ENCODE measurements at regions not wholly inside any gene's neighbourhood (a gene's known extent, or its start where the extent isn't known, plus 50 kb on each side); places are given as distances from the start of the nearest gene placed in this dataset.
"Not testable (repeated sequence)": the region's sequence is repeated elsewhere in the genome, so short reads cannot be mapped to it uniquely, and the experiment has no call there.

DNA sequence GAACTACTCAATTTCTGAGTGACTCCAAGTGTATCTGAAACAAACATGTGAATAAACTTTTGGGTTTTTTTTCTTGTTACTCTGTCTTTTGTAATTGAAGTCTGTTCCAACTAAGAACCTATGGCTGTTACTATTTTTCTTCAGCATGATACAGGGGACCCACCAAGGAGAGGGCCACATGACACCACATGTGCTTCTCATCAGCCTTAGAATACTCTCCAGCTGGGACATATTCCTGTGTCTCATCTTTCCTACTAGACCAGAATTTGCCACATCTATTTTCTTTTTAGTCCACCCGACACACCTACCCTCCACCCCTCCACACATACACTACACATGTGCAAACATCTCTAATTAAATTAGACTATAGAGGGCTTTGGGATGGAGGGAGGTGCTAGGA is 191.7 kb upstream of the NDUFV2 start:
- intact Hi-C loops (cut with DNase I; ENCODE audit: low total_unique reads) (no loop called here), in situ Hi-C loops (cut with MboI; ENCODE audit: low pct_ligation_motif_present in 1 of 4, low pct_unique_long_range_greater_than_20kb in 1 of 4, low sequenced_read_pairs in 3 of 4) (no loop called here)
- 80 to 83% methylated on average over 1 of the region's 1 CpG for WGBS, 2 donors (ENCODE audit: low coverage in 1 of 2)
- Histone ChIP-seq H3K27ac (no peak overlapping the region), H3K36me3 (no peaks in the 10 kb centered on the region), H3K9me3 (no peaks in the 10 kb centered on the region), H3K27me3 (no peaks in the 10 kb centered on the region), H3K4me3 (no peak overlapping the region), H3K4me1 (no peaks in the 10 kb centered on the region)
- DNase-seq: no peak
- TF ChIP-seq POLR2AphosphoS5 (IDR thresholded peaks at IDR 0.05) (no peak), POLR2A (IDR thresholded peaks at IDR 0.05) (no peak), EP300 (IDR thresholded peaks at IDR 0.05; ENCODE audit: low read depth) (no peak)
- TF ChIP-seq, protein P1, sequence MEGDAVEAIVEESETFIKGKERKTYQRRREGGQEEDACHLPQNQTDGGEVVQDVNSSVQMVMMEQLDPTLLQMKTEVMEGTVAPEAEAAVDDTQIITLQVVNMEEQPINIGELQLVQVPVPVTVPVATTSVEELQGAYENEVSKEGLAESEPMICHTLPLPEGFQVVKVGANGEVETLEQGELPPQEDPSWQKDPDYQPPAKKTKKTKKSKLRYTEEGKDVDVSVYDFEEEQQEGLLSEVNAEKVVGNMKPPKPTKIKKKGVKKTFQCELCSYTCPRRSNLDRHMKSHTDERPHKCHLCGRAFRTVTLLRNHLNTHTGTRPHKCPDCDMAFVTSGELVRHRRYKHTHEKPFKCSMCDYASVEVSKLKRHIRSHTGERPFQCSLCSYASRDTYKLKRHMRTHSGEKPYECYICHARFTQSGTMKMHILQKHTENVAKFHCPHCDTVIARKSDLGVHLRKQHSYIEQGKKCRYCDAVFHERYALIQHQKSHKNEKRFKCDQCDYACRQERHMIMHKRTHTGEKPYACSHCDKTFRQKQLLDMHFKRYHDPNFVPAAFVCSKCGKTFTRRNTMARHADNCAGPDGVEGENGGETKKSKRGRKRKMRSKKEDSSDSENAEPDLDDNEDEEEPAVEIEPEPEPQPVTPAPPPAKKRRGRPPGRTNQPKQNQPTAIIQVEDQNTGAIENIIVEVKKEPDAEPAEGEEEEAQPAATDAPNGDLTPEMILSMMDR (IDR thresholded peaks at IDR 0.05): no peak

DNA sequence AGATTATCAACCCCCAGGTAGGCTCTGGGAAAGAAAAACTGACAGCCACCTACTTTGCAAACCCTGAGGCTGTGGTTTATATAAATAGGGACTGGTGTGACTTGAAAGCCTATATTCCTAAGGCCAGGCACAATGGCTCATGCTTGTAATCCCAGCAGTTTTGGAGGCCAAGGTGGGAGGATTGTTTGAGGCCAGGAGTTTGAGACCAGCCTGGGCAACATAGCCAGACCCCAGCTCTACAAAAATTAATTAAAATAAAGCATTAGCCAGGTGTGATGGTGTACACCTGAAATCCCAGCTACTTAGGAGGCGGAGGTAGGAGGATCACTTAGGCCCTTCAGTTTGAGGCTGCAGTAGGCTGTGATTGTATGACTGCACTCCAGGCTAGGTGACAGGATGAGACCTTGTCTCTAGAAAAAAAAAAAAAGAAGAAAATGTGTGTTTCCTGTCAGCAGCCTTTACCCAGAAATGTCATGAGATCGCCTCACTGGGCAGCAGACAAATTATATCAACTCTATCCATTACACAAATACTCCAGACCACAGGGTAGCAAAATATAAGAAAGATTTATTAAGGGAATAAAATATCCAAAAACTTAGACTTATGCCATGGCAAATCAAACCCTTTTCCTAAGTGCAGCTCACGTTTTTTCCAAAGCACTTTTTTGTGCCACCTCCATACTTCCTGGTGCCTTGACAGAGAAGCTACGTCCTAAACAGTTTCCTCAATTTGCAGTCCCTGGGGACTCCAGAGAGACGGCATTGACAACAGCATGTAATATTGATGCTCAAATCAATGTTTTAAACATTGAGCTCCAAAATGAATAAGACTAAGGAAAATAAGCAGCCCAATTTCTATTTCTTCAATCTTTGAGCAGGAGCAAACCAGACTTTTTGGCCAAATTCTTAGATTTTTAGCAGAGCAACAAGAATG is 190.8 kb upstream of the NDUFV2 start:
- no peak overlapping the region for H3K4me3 ChIP-seq
- no peak overlapping the region for H3K27ac ChIP-seq
- 81 to 89% methylated on average over 5 of the region's 5 CpGs for WGBS, 2 donors (ENCODE audit: low coverage in 1 of 2)
- no peaks in the 10 kb centered on the region for H3K9me3 ChIP-seq
- no peaks in the 10 kb centered on the region for H3K36me3 ChIP-seq
- no peaks in the 10 kb centered on the region for H3K27me3 ChIP-seq
- DNase-seq: no peak
- intact Hi-C loops (cut with DNase I; ENCODE audit: low total_unique reads) (no loop called here), in situ Hi-C loops (cut with MboI; ENCODE audit: low pct_ligation_motif_present in 1 of 4, low pct_unique_long_range_greater_than_20kb in 1 of 4, low sequenced_read_pairs in 3 of 4) (no loop called here)
- TF ChIP-seq POLR2A (IDR thresholded peaks at IDR 0.05) (no peak), POLR2AphosphoS5 (IDR thresholded peaks at IDR 0.05) (no peak), EP300 (IDR thresholded peaks at IDR 0.05; ENCODE audit: low read depth) (no peak)
- TF ChIP-seq, protein P1 (IDR thresholded peaks at IDR 0.05): no peak
- H3K4me1 ChIP-seq: no peaks in the 10 kb centered on the region

DNA sequence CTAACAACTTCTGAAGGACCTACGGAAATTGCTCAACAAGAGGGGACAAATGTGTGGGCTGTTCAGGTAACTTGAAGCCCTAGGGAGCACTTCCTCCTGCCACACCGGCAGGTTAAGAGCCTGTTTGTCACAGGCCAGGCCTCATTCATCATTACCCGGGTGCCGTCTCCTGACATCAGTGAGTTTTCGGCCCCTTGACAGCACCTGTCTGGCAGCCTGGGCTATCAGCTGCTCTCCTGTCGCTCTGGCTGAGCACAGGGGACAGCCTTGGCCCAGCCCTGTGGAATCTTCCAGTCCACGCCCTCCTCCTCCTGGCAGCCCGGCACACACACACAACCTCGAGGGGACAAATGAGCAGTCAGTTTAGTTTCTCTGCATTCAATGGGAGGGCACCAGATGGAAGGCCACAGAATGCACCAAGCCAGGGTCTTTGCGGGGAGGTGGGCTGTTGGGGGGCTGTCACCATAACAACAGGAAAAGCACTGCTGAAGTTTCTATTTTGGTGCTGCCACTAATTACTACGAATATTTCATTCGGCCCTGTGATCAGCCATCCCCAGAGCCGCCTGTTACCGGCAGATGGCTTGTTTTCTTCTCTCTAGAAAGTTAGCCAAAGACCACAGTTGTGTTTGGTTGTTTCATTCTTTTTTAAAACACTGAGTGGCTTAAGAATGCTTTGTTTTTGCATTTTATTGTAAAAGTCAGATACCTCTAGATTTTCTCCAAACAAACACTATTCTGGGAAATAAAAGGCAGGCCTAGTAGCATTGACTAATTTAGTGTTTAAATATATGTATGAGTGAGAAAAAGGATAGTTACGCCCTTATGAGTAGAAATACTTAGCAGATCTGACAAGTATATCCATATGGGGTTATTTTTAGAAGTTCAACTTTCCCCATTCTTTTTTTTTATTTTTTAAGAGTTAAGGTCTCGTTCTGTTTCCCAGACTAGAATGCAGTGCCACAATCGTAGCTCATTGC is 189.9 kb upstream of the NDUFV2 start:
- Histone ChIP-seq H3K27me3 (no peaks in the 10 kb centered on the region), H3K27ac (no peak overlapping the region), H3K36me3 (no peaks in the 10 kb centered on the region), H3K9me3 (no peaks in the 10 kb centered on the region), H3K4me3 (no peak overlapping the region), H3K4me1 (no peaks in the 10 kb centered on the region)
- TF ChIP-seq POLR2AphosphoS5 (IDR thresholded peaks at IDR 0.05): no peak
- TF ChIP-seq POLR2A (IDR thresholded peaks at IDR 0.05): no peak
- TF ChIP-seq EP300 (IDR thresholded peaks at IDR 0.05; ENCODE audit: low read depth): no peak
- TF ChIP-seq, protein P1 (IDR thresholded peaks at IDR 0.05): no peak
- 61 to 69% methylated on average over 7 to 17 of the region's 17 CpGs for WGBS, 2 donors (ENCODE audit: low coverage in 1 of 2)
- peak; percentile 16 for DNase-seq
- in situ Hi-C loops (cut with MboI; ENCODE audit: low pct_ligation_motif_present in 1 of 4, low pct_unique_long_range_greater_than_20kb in 1 of 4, low sequenced_read_pairs in 3 of 4) (no loop called here), intact Hi-C loops (cut with DNase I; ENCODE audit: low total_unique reads) (no loop called here)

DNA sequence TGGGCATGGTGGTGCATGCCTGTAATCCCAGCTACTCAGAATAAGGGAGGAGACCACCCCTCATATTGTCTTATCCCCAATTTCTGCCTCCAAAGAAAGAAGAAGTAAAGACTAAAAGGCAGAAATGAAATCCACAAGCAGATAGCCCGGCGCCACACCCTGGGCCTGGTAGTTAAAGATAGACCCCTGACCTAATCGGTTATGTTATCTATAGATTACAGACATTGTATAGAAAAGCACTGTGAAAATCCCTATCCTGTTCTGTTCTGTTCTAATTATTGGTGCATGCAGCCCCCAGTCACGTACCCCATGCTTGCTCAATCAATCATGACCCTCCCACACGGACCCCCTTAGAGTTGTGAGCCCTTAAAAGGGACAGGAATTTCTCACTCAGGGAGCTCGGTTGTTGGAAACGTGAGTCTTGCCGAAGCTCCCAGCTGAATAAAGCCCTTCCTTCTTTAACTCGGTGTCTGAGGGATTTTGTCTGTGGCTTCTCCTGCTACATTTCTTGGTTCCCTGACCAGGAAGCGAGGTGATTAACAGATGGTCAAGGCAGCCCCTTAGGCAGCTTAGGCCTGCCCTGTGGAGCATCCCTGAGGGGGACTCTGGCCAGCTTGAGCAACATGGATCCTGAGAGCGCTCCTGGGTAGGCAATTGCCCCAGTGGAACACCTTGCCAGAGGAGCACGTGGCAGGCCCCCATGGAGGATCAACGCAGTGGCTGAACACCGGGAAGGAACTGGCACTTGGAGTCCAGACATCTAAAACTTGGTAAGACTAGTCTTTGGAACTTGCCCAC is 188.7 kb upstream of the NDUFV2 start:
- H3K27ac ChIP-seq; H3K27me3 ChIP-seq; H3K36me3 ChIP-seq; H3K4me1 ChIP-seq; in situ Hi-C loops (cut with MboI; ENCODE audit: low pct_ligation_motif_present in 1 of 4, low pct_unique_long_range_greater_than_20kb in 1 of 4, low sequenced_read_pairs in 3 of 4); H3K9me3 ChIP-seq; intact Hi-C loops (cut with DNase I; ENCODE audit: low total_unique reads); H3K4me3 ChIP-seq; DNase-seq: not testable (repeated sequence)
- 82 to 89% methylated on average over 5 to 14 of the region's 14 CpGs for whole genome bisulfite sequencing, 2 donors (ENCODE audit: low coverage in 1 of 2)

DNA sequence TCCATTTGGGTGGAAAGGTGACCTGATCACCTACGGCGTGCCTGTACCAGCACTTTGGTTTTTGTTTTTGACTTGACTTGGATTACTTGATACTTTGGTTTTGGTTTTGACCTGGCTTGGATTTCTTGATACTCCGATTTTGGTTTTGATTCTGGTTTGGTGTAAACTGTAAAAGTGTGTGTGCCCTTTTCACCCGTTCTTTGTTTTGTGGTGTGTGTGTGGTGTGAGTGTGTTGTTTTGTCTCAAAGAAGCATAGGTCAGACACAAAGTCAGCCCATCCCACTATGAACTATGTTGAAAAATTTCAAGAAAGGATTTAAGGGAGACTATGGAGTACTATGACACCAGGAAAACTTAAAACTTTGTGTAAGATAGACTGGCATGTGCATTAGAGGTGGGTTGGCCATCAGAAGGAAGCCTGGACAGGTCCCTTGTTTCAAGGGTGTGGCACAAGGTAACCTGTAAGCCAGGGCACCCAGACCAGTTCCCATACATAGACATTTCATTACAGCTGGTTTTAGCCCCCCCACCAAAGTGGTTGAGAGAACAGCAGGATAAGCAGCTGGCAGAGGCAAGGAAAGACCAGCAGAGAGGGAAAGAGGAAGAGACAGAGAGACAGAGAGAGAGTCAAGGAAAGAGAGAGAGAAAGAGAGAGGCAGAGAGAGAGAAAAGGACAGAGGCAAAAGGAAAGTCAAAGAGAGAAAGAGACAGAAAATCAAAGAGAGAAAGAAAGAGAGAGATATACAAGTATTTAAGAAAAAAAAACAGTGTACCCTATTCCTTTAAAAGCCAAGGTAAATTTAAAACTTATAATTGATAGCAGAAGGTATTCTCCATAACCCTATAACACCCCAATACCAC is 187.9 kb upstream of the NDUFV2 start:
- 83 to 95% methylated on average over 3 to 4 of the region's 4 CpGs for whole genome bisulfite sequencing, 2 donors (ENCODE audit: low coverage in 1 of 2)
- in situ Hi-C loops (cut with MboI; ENCODE audit: low pct_ligation_motif_present in 1 of 4, low pct_unique_long_range_greater_than_20kb in 1 of 4, low sequenced_read_pairs in 3 of 4); DNase-seq; H3K9me3 ChIP-seq; H3K36me3 ChIP-seq; intact Hi-C loops (cut with DNase I; ENCODE audit: low total_unique reads); H3K27ac ChIP-seq; H3K4me1 ChIP-seq; H3K4me3 ChIP-seq; H3K27me3 ChIP-seq: not testable (repeated sequence)

Measured in transverse colon (tissue), 4 donors.